ENCODE measurements at regions not wholly inside any gene's neighbourhood (a gene's known extent, or its start where the extent isn't known, plus 50 kb on each side); places are given as distances from the start of the nearest gene placed in this dataset.

GRCh38 chr2:39504790-39505335, 67.8 kb upstream of the MAP4K3 start:
- ChIA-PET RAD21 (ENCODE audit: unreplicated experiment) (no interaction called here), CTCF (no interaction called here), POLR2A (no interaction called here), SMC1A (ENCODE audit: uncharacterized antibody, unreplicated experiment) (no interaction called here)
- Histone ChIP-seq H3K36me3 (ENCODE audit: control insufficient read depth in 2 of 2, insufficient read depth in 2 of 2, low read length in 1 of 2) (no peaks in the 10 kb centered on the region), H3K9me3 (replicated peaks; ENCODE audit: control insufficient read depth, insufficient read depth, low read length) (no peaks in the 10 kb centered on the region; the same call in 2 of the 3 replicates), H3K4me2 (ENCODE audit: control insufficient read depth, insufficient read depth) (no peak overlapping the region; the same call in 1 of the 2 replicates), H3K27me3 (replicated peaks in 1 of 2; ENCODE audit: control insufficient read depth in 2 of 2, insufficient read depth in 2 of 2, low read length in 1 of 2) (peaks cover 2 to 5% of the 10 kb centered on the region in 2 experiments; a peak in 3 of 4 replicates), H3K9ac (ENCODE audit: control insufficient read depth, insufficient read depth, low read length) (no peak overlapping the region), H2AFZ (ENCODE audit: control insufficient read depth, low read depth, low read length) (no peak overlapping the region), H3K4me3 (no peak overlapping the region), H3K27ac (ENCODE audit: control insufficient read depth, insufficient read depth) (no peak overlapping the region), H3K4me1 (ENCODE audit: control insufficient read depth, insufficient read depth, low read length) (0 out of 2 replicates have a peak, but pooled peaks cover 5% of the 10 kb centered on the region), H3K79me2 (ENCODE audit: control insufficient read depth, insufficient read depth, low read length) (no peaks in the 10 kb centered on the region), H4K20me1 (ENCODE audit: control insufficient read depth, insufficient read depth) (no peaks in the 10 kb centered on the region)
- FAIRE-seq (no peak), ATAC-seq (no peak), DNase-seq (ENCODE audit: low read depth, low spot score) (no peak)
- intact Hi-C loops (cut with micrococcal nuclease; ENCODE audit: unreplicated experiment) (no loop called here), in situ Hi-C loops (cut with MboI) (no loop called here)
- no peak for TF ChIP-seq ZBTB33 (IDR thresholded peaks at IDR 0.05)
- TF ChIP-seq ATF7 (IDR thresholded peaks at IDR 0.05; ENCODE audit: low read depth): no peak
- no peak for TF ChIP-seq MAX (IDR thresholded peaks at IDR 0.05; ENCODE audit: low read depth, low read length)
- no peak for TF ChIP-seq MYC (IDR thresholded peaks at IDR 0.05; ENCODE audit: insufficient read depth, insufficient read length, insufficient replicate concordance, low read length, severe bottlenecking)
- TF ChIP-seq REST (IDR thresholded peaks at IDR 0.05; ENCODE audit: low read depth, low read length): no peak
- TF ChIP-seq RELA (IDR thresholded peaks at IDR 0.05; ENCODE audit: borderline replicate concordance, partially characterized antibody): no peak
- BruUV-seq (replicated peaks): no TSS peak
- 33% methylated on average over 5 of the region's 5 CpGs for WGBS (ENCODE audit: insufficient coverage, insufficient replicate concordance, low lambda C conversion rate, missing lambda C conversion rate)
